ENCODE measurements at regions not wholly inside any gene's neighbourhood (a gene's known extent, or its start where the extent isn't known, plus 50 kb on each side); places are given as distances from the start of the nearest gene placed in this dataset.

DNA sequence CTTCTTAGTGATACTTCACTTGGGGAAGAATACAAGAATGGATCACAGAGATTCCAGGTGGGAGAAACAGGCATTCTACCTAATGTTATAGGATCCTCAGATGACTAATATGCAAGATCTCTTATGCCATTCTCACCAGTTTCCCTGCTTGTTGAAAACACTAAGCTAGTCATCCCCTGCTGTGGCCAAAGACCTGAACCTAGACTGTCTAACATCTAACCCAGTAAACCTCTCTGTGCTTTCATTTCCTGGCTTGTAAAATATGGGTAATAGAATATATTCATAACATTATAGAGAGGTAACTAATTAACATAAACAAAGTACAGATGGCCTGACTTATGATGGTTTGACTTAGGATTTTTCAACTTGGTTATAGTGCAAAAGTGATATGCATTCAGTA lies 776.3 kb downstream of the TUSC7 start:
- no peak for DNase-seq

DNA sequence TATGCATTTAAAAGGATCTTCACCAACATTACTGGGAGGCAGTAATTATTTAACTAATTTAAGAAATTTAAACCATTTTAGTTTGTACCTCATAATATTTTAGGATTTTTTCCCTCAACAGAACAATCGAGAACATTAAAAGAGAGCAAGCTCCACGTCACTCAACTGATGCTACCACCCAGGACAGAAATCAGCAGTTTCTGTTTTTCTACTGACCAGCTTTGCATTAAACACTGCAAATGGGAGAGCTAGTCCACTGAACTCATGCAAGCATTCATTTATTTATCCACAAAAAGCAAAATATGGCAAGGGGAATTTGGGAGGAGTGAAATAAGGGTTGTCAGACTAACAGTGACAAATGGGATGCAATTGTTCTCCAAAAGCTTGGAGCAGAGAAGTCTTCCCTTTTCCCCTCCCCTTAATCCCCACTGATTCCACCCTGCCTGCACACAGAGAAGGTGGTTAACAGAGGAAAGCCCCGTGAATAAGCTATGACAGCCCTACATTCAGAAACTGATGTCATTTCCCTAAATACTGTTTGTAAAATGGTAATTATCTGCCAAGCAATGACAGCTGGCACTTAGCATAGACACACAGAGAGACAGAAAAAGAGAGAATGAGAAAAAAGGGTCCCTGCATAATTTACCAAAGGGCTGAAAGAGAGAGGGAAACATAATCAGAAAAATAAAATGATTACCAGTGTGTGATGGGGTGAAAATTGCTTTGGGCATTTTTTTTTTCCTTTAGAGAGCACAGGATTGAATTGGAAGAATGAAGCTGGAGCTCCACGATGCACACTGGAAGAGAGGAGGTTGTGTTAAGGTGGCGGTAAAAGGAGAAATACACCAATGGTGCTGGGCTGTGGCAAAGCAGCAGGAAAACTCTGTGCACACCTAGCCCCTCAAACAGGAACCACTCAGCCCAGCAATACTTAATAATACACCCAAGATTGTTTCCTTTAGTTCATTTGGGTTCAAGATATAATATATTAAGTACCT lies 777.4 kb downstream of the TUSC7 start:
- DNase-seq = no peak

DNA sequence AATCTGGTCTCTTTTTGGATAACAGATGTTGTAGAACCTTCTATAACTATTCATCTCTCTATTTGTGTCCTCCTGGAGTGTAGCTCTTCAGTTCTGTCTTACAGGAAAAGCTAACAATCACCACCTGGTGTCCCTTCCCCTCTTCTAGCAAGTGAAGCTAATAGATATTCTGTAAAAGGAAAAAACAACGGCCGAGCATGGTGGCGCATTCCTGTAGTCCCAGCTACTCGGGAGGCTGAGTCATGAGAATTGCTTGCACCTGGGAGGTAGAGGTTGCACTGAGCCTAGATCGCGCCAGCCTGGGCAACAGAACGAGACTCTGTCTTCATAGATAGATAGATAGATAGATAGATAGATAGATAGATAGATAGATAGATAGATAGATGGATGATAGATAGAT lies 779.4 kb downstream of the TUSC7 start:
- DNase-seq = no peak

DNA sequence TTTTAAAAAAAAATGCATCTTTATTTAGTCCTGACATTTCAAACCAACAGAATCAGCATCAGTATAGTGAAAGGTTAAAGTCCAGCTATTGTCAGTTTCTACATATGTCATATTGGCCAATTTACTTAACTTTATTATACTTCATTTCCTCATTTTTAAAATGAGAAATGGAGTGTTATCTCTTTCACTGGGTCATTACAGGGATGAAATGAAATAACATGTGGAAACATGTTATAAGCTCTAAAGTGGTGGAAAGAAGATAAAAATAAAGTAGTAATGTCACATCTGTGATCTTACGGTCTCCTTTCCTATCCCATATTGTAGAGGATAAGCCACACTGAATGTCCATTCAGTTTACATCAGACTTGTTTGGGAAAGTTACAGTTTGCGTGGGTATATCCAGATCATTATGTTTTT lies 780.1 kb downstream of the TUSC7 start:
- no peak for DNase-seq

DNA sequence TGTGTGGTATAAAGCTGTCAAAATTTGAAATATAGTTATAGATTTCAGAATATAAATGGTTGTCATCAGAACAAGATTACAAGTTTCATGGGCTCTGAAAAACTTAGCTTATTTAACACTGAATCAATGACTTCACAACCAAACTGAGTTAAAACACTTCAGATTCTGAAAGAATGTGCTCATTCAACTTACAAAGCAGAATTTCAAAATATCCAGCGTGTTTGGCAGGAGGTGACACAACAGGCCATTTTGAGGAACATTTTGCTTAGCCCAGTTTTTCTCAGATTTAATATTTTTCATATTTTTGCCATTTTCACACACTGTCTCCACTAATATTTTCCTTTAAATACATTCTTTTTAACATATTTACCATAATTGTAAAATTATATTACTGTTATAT lies 781.1 kb downstream of the TUSC7 start:
- no peak for DNase-seq

DNA sequence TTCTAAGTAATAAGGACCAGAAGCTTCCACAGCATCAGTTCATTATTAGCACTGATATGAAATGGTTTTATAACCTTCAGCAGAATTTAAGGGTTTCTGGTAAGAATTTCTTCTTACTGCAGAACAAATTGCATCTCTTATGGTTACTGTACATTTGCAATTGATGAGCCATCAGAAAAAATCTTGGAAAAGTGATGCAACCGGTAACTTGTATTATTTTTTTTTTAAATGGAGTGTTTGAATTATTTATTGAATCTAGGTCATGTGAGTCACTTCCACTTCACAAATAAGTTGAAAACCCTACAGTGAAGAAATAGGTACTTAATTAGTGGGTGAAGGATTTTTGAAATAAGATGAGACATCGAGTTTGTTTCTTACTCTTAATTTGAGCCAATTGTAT lies 786.0 kb downstream of the TUSC7 start:
- no peak for DNase-seq

DNA sequence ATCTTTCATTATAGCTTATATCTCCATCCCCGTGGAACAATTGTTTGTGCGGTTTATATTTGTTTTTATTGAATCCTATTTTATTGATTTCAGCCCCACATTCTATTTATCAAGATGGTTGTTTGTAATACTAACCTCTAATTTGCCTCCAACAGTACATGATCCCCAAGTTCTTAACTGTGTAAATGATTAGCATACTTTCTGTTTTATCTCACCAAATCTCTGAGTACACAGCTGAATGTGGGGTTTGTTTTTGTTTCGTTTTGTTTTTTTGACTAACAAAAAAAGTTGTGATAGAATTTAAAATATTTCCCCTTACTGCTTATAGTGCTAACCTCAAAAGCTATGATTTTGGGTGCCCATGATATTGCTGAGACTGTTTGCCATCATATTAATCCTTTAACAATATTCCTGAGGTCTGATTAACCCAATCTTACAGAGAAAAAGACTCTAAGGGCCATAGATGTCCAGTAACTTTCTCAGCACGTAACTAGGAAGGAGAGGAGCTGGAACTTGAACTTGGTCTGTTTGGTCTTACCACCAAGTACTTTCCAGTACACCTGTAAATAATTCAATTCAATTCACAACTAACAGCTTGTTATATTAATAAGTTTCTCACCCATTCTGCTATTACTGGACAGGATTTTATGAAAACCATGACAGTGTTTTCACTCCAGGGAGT lies 789.8 kb downstream of the TUSC7 start:
- DNase-seq = no peak

DNA sequence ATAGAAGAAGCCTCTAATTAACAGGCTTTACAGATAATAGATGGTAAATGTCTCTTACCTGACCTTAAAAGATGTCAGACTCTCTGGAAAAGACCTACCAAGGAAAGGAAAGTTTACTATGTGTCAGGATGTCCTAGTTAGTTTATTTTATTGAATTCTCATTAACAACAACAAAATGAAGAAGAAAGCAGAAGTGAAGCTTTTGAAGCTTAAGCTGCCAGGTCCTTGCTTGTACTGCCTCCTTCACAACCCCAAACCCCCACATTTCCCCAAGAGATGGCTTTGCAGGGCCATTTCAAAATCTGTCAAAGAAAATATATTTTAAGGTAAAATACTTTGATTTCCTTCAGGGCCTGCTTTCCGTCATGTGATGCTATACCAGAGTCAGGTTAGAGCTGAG lies 798.4 kb downstream of the TUSC7 start:
- no peak for DNase-seq

DNA sequence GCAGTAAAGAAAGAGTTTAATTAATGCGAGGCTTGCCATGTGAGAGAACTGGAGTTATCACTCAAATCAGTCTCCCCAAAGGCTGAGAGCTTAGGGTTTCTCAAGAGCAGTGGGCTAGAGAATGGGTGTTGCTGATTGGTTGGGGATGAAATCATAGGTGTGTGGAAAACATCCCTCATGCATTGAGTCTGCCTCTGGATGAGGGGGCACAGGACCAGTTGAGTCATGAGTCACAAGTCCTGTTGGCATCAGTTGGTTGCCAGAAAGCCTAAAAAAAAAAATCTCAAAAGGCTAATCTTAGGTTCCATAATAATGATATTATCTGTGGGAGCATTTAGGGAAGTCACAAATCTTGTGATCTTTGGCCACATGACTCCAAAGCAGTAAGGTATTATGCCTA lies 800.3 kb downstream of the TUSC7 start:
- no peak for DNase-seq

DNA sequence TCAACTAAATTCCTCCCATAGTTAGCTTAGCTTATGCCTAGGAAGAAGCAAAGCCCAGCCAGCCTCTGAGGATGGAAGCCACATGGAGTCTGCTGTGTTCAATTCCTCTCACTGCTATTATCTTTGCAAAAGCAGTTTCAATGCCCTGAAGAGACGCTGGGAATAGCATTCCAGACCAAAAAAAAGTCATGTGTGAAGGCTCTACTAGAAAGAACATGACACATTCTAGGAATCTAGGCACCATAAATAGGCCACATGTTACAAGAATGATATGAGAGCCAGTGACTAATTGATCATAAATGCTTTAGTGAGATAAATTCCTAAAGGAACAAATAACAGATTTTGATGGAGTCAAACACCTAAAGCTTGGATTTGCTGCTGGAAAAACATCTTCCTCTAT lies 800.8 kb downstream of the TUSC7 start:
- DNase-seq = no peak

DNA sequence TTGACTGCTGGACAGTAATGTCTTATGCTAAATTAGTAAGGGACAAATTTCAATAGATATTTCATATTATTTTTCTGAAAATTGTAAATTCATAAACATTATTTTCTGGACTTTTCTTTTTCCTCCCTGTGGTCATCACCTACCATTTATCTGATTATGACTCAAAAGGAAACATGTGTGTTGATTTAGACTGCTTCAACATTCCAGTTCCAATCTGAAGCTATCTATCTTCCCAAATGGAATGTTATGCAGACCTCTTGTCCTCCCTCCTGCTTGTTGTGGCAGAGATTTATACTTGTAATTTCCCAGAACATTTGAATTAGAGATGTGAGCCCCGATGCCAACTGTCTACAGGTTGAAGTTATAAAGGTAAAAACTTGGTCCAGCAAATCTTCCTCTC lies 803.4 kb downstream of the TUSC7 start:
- no peak for DNase-seq

DNA sequence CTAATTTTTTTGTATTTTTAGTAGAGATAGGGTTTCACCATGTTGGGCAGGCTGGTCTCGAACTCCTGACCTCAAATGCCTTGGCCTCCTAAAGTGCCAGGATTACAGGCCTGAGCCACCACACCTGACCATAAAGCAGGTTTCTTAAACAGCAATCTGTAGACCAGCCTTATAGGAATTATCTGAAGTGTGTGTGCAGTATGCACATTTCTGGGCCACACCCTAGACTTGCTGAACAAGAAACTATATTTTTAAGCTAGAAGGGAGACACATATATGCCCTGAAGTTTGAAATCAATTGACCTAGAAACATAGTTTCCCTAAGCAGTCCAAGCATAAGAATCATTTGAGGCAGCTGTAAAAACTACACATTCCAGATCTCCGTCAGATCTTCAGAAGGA lies 805.7 kb downstream of the TUSC7 start:
- no peak for DNase-seq

DNA sequence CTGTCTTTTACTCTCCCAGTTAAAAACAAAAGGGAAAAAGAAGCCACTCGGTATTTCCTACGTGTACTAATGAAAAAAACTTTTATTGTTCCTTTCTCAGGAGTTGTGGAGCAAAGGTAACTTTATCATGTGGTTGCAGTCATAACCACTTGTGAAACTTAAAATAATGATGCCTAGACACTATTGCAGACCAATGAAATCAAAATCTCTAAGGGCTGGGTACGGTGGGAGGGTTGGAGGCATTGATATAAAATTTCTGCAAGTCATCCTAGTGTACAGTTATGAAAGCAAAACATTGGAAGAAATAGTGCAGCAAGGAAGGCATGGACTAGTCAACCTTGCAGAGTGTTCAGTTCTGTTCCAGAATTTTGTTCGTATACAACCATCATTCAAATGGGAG lies 808.8 kb downstream of the TUSC7 start:
- no peak for DNase-seq

DNA sequence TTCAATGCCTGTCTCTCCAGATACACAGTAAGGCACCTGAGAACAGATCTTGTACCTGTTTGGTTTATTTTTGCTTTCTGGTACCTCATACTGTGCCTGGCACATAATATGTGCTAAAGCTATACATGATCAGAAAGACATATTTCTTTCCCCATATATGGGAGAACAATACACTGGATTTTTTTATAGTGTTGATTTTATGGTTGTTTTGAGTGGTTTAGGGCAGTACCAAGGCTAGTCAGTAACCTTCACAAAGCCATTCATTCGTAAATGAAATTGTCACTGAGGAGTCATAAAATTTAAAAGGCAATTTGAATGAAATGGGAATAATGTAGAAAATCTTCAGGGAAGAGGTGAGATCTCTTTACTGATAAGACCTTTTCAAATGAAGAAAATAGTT lies 810.2 kb downstream of the TUSC7 start:
- no peak for DNase-seq

DNA sequence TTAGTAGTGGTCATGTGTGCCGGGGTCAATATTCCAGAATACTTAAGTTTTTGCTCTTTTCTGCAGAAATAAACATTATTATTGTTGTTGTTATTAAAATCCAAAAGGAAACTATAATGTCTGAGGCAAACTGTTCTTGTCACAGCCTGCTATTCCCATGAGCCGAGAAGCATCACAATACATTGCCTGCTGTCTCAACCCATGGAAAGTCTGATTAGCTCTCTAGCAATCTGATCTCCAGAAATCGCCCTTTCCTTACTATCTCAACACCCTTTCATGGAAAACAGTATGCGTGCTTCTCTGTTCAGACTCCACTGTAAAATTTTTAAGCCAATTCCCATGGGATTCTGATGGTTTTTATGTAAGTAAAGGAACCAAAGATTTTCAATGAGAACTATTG lies 811.0 kb downstream of the TUSC7 start:
- DNase-seq = no peak

DNA sequence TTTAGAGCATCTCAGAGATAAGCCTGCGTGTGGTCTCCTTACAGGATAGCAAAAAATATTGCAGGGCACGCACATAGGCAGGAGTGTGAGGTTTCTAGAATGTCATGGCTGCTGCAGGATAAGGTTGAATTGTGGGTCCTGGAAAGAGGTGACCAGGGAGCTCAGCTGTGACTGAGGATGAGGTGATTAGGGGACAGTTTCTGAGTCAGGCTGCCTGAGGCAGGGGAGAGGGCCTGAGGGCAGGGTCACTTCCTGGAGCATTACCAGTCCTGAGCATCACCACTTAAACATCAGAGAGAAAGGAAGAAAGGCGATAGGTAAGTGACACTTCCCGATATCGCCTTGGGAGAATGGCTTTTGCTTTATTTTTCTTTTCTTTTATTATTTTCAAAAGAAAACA lies 813.8 kb downstream of the TUSC7 start:
- no peak for DNase-seq

DNA sequence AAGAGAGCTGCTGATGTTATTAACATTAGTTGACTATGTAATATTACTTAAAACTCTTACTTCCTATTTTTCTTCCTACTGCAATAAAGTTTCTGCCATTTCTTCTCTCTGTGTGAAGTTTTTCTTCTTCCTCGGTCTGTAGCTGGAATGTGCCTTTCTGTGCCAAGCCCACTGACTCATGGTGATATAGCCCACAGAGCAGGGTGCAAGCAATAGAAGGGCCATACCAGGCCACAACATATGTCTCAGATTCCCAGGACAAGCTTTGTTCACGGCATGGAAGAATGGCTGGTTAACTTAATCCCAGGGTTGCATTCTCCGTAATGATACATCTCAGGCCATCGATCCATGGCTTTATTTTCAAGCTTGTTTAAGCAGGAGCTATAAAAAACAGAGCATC lies 815.3 kb downstream of the TUSC7 start:
- no peak for DNase-seq

DNA sequence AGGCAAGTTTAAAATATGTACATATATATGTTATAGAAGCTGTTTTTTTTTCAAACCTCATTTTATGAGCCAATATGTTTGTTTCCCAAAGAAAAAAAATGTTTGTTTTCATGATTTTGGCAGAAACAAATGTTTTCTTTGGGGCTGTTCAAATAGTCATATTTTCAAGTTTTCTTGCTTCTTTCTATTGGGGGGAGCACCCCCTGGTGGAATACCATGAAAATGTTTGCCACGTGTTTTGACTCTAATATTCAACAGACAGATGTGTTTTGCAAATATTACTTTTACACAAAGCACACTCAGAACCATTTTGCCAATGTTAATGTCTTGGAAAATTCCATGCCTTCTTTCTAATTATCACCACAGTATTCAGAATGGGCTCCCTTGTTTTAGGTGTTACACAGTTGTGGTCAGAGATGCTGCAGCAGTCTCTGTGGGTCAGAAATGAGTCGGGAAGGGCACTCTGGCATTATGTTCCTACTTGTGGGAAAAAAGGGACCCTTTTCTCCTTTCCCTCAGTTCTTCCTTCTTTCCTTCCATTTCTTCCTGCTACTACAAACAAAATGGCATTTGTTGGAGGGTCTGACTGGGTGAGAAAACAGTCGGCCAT lies 817.0 kb downstream of the TUSC7 start:
- DNase-seq = no peak

DNA sequence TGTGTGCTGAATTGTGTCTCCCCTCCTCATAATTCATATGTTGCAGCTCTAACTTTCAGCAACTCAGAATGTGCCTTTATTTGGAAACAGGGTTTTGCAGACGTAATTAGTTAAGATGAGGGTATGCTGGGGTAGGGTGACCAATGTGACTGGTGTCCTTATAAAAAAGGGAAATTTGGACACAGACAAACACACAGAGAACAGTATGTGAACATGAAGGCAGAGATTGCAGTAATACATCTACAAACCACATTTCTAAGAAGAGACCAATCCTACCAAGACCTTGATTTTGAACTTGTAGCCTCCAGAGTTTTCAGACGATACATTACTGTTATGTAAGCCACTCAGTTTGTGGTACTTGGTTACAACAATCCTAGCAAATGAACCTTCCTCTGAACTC lies 817.8 kb downstream of the TUSC7 start:
- DNase-seq = no peak

DNA sequence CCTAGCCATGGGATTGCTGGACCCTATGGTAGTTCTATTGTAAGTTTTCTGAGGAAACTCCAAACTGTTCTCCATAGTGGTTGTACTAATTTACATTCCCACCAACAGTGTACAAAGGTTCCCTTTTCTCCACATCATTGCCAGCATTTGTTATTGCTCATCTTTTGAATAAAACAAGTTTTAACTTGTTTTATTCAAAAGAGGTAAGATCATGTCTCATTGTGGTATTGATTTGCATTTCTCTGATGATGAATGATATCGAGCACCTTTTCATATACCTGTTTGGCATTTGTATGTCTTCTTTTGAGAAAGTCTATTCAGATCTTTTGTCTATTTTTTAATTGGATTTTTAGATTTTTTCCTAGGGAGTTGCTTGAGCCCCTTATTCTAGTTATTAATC lies 819.1 kb downstream of the TUSC7 start:
- no peak for DNase-seq

DNA sequence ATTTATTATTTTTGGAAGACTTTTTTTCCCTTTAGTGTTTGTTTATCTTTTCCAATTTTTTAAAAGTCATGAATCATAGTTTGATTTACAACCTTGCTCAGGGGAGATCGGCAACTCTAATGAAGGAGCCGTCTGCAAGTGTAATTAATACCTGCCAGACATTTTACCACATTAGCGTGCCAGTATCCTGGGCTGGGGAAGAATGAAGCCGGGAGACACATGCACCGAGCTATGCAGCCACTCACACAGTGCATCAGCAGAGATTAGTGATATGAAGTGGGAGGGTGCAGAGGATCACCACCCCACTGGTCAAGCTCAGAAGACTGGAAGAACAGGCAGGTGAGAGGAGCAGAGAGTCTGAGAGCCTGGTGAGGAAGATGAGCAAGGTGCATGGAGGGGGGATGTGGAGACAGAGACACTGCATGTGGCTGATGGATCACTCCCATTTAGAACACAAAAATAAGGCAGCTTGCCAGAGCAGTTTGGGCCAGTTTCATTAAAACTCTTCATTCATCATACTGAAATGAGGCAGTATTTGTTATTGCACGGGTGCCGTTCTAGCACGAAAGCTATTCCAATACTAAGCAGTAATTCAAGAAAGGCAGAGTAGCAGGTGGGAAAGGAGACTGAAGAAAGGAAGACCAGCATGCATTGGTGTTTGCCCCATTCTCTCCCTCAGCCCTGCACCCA lies 821.6 kb downstream of the TUSC7 start:
- DNase-seq = no peak

DNA sequence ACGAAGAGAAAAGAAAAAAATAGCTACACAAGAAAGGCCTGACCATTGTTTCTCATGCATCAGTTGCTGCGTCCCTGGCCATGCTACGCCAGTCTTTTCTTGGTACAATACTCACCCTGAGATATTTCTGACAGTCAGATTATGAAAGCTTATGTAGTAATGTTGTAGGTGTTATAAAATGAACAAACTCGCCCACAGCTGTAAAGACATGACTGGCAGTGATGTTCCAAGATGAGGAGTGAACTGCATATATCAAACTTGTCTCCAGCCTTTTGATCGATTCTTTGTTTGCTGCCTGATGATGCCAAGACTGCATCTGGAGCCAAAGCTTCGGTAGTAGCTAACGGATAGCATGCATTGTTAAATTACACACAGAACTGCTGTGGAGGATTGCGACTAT lies 822.7 kb downstream of the TUSC7 start:
- no peak for DNase-seq

DNA sequence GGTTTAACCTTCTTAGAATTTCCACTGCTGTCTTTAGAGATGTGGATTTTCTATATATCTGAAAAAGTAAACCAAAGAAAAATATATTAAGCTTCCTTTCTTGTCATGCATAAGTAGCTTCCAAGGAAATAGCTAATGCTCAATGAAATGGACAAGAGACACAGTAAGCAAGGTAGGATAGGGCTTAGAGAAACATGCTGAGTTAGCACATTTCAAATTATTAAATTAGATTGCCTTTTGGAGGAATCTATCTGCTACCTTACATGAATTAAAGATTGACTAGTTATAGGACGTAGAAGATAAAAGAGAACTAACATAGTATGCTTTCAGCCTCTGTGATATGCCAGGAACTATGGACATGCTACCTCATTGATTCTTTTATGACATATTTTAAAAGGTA lies 824.6 kb downstream of the TUSC7 start:
- no peak for DNase-seq
